ENCODE measurements at regions not wholly inside any gene's neighbourhood (a gene's known extent, or its start where the extent isn't known, plus 50 kb on each side); places are given as distances from the start of the nearest gene placed in this dataset.

- DNase-seq = no peak
Measured at GRCh38 chr11:122167100-122167499, 51.1 kb upstream of the BLID start.

- peak; percentile 52 for DNase-seq
Measured at GRCh38 chr11:122165607-122166371, 49.8 kb upstream of the BLID start.

All from NCI-H1092 treated with DMSO at 0.1 percent for 48 hours (cell line).